ENCODE measurements at regions not wholly inside any gene's neighbourhood (a gene's known extent, or its start where the extent isn't known, plus 50 kb on each side); places are given as distances from the start of the nearest gene placed in this dataset.

GRCh38 chr4:77327151-77327550 lies 170.1 kb downstream of the CCNG2 start:
- no peaks in the 10 kb centered on the region for H3K36me3 ChIP-seq (ENCODE audit: low read depth)
- no TSS peak for BruUV-seq (replicated peaks)
- H3K9me3 ChIP-seq (ENCODE audit: insufficient read depth, low read depth) = peaks cover 3% of the 10 kb centered on the region; the same call in 1 of the 2 replicates
- H4K20me1 ChIP-seq (ENCODE audit: insufficient read depth) = no peaks in the 10 kb centered on the region
- H3K79me2 ChIP-seq (ENCODE audit: low read depth) = no peaks in the 10 kb centered on the region
- no peak overlapping the region for H3K27ac ChIP-seq
- H3K27me3 ChIP-seq (ENCODE audit: insufficient read depth, low read depth) = peaks cover 16% of the 10 kb centered on the region; the same call in 1 of the 2 replicates
- TF ChIP-seq CTCF (conservative IDR thresholded peaks at IDR 0.05) = no peak
- TF ChIP-seq EZH2 (IDR thresholded peaks at IDR 0.05; ENCODE audit: low read depth) = no peak
- no peak for DNase-seq
- no peaks in the 10 kb centered on the region for H3F3A ChIP-seq (ENCODE audit: insufficient read depth, low read depth)
- POLR2A ChIA-PET (ENCODE audit: unreplicated experiment) = no interaction called here
- CTCF ChIA-PET = no interaction called here
- no peaks in the 10 kb centered on the region for H3K9me2 ChIP-seq (ENCODE audit: insufficient read depth)
- H3K4me2 ChIP-seq = no peak overlapping the region
- H3K4me1 ChIP-seq (replicated peaks; ENCODE audit: insufficient read depth) = no peaks in the 10 kb centered on the region
- no peak overlapping the region for H3K4me3 ChIP-seq
- H2AFZ ChIP-seq = no peak overlapping the region
- intact Hi-C loops (cut with micrococcal nuclease; ENCODE audit: unreplicated experiment) = no loop called here

DNA sequence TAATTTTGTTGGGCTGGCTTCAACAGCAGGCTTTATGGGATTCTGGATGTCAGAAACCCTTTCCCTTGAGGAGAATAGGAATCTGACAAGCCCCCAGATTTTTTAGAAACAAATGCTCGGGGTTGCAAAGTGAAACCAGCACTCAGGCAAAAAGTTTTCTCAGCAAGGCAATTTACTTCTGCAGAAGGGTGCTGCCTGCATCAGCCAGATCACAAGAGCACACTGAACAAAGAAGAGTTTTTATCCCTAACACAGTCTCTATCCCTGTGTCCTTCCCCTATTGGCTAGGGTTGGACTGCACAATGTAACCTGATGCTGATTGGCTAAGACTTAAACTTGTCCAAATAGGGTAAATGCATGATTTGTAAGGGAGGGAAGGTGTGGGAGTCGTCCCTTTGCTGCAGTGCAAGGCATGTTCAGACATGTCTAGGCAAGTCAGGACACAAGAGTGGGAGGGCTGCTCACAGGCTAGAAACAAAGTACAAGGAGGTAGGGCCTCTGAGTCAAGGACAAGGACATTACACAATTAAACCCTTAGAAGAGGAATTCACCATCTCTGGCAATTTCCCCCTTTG lies 175.8 kb downstream of the CCNG2 start:
- Histone ChIP-seq H3K27me3 (ENCODE audit: insufficient read depth, low read depth) (peaks cover 11% of the 10 kb centered on the region; the same call in 1 of the 2 replicates), H3K36me3 (ENCODE audit: low read depth) (no peaks in the 10 kb centered on the region), H3K9me3 (ENCODE audit: insufficient read depth, low read depth) (peaks cover 7% of the 10 kb centered on the region; the same call in 1 of the 2 replicates), H3K27ac (no peak overlapping the region), H2AFZ (no peak overlapping the region), H3K9me2 (ENCODE audit: insufficient read depth) (no peaks in the 10 kb centered on the region), H3K79me2 (ENCODE audit: low read depth) (no peaks in the 10 kb centered on the region), H4K20me1 (ENCODE audit: insufficient read depth) (no peaks in the 10 kb centered on the region), H3K4me2 (no peak overlapping the region), H3F3A (ENCODE audit: insufficient read depth, low read depth) (no peaks in the 10 kb centered on the region), H3K4me1 (replicated peaks; ENCODE audit: insufficient read depth) (no peaks in the 10 kb centered on the region), H3K4me3 (no peak overlapping the region)
- no peak for DNase-seq
- BruUV-seq (replicated peaks) = no TSS peak
- POLR2A ChIA-PET (ENCODE audit: unreplicated experiment) = no interaction called here
- TF ChIP-seq CTCF (conservative IDR thresholded peaks at IDR 0.05) (no peak), EZH2 (IDR thresholded peaks at IDR 0.05; ENCODE audit: low read depth) (no peak)
- CTCF ChIA-PET = no interaction called here
- intact Hi-C loops (cut with micrococcal nuclease; ENCODE audit: unreplicated experiment) = no loop called here

GRCh38 chr4:77336411-77337142 lies 179.6 kb downstream of the CCNG2 start:
- DNase-seq = no peak
- H3F3A ChIP-seq (ENCODE audit: insufficient read depth, low read depth) = no peaks in the 10 kb centered on the region
- ChIA-PET CTCF (no interaction called here), POLR2A (ENCODE audit: unreplicated experiment) (no interaction called here)
- H3K27me3 ChIP-seq (ENCODE audit: insufficient read depth, low read depth) = no peaks in the 10 kb centered on the region
- no peaks in the 10 kb centered on the region for H4K20me1 ChIP-seq (ENCODE audit: insufficient read depth)
- H3K9me2 ChIP-seq (ENCODE audit: insufficient read depth) = no peaks in the 10 kb centered on the region
- H3K4me1 ChIP-seq (replicated peaks; ENCODE audit: insufficient read depth) = no peaks in the 10 kb centered on the region
- no peaks in the 10 kb centered on the region for H3K36me3 ChIP-seq (ENCODE audit: low read depth)
- TF ChIP-seq EZH2 (IDR thresholded peaks at IDR 0.05; ENCODE audit: low read depth) (no peak), CTCF (conservative IDR thresholded peaks at IDR 0.05) (no peak)
- BruUV-seq (replicated peaks) = no TSS peak
- H2AFZ ChIP-seq = no peak overlapping the region
- H3K9me3 ChIP-seq (ENCODE audit: insufficient read depth, low read depth) = peaks cover 7% of the 10 kb centered on the region; the same call in 1 of the 2 replicates
- no peaks in the 10 kb centered on the region for H3K79me2 ChIP-seq (ENCODE audit: low read depth)
- H3K4me2 ChIP-seq = no peak overlapping the region
- no peak overlapping the region for H3K27ac ChIP-seq
- intact Hi-C loops (cut with micrococcal nuclease; ENCODE audit: unreplicated experiment) = no loop called here
- H3K4me3 ChIP-seq = no peak overlapping the region

All from PC-9 (cell line).